H1 (cell line): ENCODE measurements at regions not wholly inside any gene's neighbourhood (a gene's known extent, or its start where the extent isn't known, plus 50 kb on each side); places are given as distances from the start of the nearest gene placed in this dataset.

Source experiments
- BCL11A ChIP-seq, 2 experiments: IDR thresholded peaks; one replicate each; pipeline ENCODE4 v1.6.1; 2011; ENCODE audit warnings: low read depth in 2 of 2, low read length in 2 of 2, mild to moderate bottlenecking in 2 of 2
- CHD7 ChIP-seq: fragments of 300-600 bp; sonication (generic); IDR thresholded peaks from 2 replicates; pipeline ENCODE4 v1.7.1; 2012; ENCODE audit warnings: low read length, moderate library complexity, mild to moderate bottlenecking, inconsistent platforms; ENCODE audit not compliant: insufficient replicate concordance
- JUND ChIP-seq: IDR thresholded peaks from 2 replicates; pipeline ENCODE4 v1.6.1; 2011; ENCODE audit warnings: mild to moderate bottlenecking, improper control_type of control experiment, low read length
- SP4 ChIP-seq: IDR thresholded peaks from 2 replicates; pipeline ENCODE4 v1.6.1; 2012; ENCODE audit warnings: low read length, inconsistent platforms
- SUZ12 ChIP-seq: fragments of 200-600 bp; sonication (generic); IDR thresholded peaks from 2 replicates; pipeline ENCODE4 v1.6.1; 2012; ENCODE audit warnings: mild to moderate bottlenecking, inconsistent platforms, low read length, moderate library complexity, mixed read lengths

GRCh38 chr9:16205455-16205854 is 652.6 kb downstream of the CCDC171 start (continued):
- TF ChIP-seq SP4, result no peak
- TF ChIP-seq BCL11A (IDR thresholded peaks at IDR 0.05; ENCODE audit: low read depth in 2 of 2, low read length in 2 of 2), result no peak
- TF ChIP-seq JUND, result no peak
- TF ChIP-seq CHD7, result no peak
- TF ChIP-seq SUZ12, result no peak
